Astrocyte (in vitro differentiated cells and primary cell): ENCODE measurements at regions not wholly inside any gene's neighbourhood (a gene's known extent, or its start where the extent isn't known, plus 50 kb on each side); places are given as distances from the start of the nearest gene placed in this dataset.
A peak's percentile ranks its signal among the peaks of the same experiment; 100 is the strongest.

Experiments
- DNase-seq: peaks from one replicate; pipeline ENCODE4 v3.0.0-alpha.2; 2010; ENCODE audit warnings: low read depth
- FAIRE-seq: peaks from 2 replicates; lab custom pipeline; 2011; peaks lifted over from hg19 to GRCh38; lab: Jason Lieb, UNC
- H2AFZ ChIP-seq: 2 replicates; pipeline ENCODE4 v1.6.0; 2012; ENCODE audit warnings: low read depth, low read length, inconsistent platforms
- H3K27ac ChIP-seq: 2 replicates; pipeline ENCODE4 v1.5.1; 2011; ENCODE audit warnings: low read depth, low read length, inconsistent platforms
- H3K27me3 ChIP-seq: 2 replicates; pipeline ENCODE4 v1.6.0; 2011; ENCODE audit warnings: low read length, inconsistent platforms; ENCODE audit not compliant: insufficient read depth
- H3K36me3 ChIP-seq: 2 replicates; pipeline ENCODE4 v1.5.1; 2011; ENCODE audit warnings: low read length, inconsistent platforms; ENCODE audit not compliant: insufficient read depth
- H3K4me1 ChIP-seq: 2 replicates; pipeline ENCODE4 v1.5.1; 2011; ENCODE audit warnings: low read length, inconsistent platforms; ENCODE audit not compliant: insufficient read depth
- H3K4me2 ChIP-seq: 2 replicates; pipeline ENCODE4 v1.6.0; 2012; ENCODE audit warnings: low read length, inconsistent platforms
- H3K4me3 ChIP-seq: 2 replicates; pipeline ENCODE4 v1.5.1; 2011; ENCODE audit warnings: low read depth, mild to moderate bottlenecking, low read length, inconsistent platforms; ENCODE audit not compliant: insufficient read depth
- H3K79me2 ChIP-seq: 2 replicates; pipeline ENCODE4 v1.6.0; 2012; ENCODE audit warnings: mild to moderate bottlenecking, low read length, inconsistent platforms; ENCODE audit not compliant: insufficient read depth
- H3K9ac ChIP-seq: 2 replicates; pipeline ENCODE4 v1.6.0; 2012; ENCODE audit warnings: mild to moderate bottlenecking, low read length, inconsistent platforms
- H3K9me3 ChIP-seq: 2 replicates; pipeline ENCODE4 v1.5.1; 2012; ENCODE audit warnings: low read depth, mild to moderate bottlenecking, low read length, inconsistent platforms; ENCODE audit not compliant: insufficient read depth
- H4K20me1 ChIP-seq: 2 replicates; pipeline ENCODE4 v1.6.0; 2012; ENCODE audit warnings: low read length, inconsistent platforms; ENCODE audit not compliant: insufficient read depth
- H3K27ac Mint-ChIP-seq: one replicate; pipeline ENCODE4 v1.8.0; 2021; ENCODE audit warnings: mild to moderate bottlenecking, mixed read lengths; ENCODE audit not compliant: unreplicated experiment
- H3K27me3 Mint-ChIP-seq: one replicate; pipeline ENCODE4 v1.8.0; 2021; ENCODE audit warnings: low read depth, mixed read lengths; ENCODE audit not compliant: unreplicated experiment
- H3K36me3 Mint-ChIP-seq: one replicate; pipeline ENCODE4 v1.8.0; 2021; ENCODE audit warnings: low read depth, mixed read lengths; ENCODE audit not compliant: unreplicated experiment
- H3K4me1 Mint-ChIP-seq: one replicate; pipeline ENCODE4 v1.8.0; 2021; ENCODE audit warnings: low read depth, mixed read lengths; ENCODE audit not compliant: unreplicated experiment
- H3K4me3 Mint-ChIP-seq: one replicate; pipeline ENCODE4 v1.8.0; 2021; ENCODE audit warnings: mild to moderate bottlenecking, moderate library complexity, mixed read lengths; ENCODE audit not compliant: unreplicated experiment
- H3K9me3 Mint-ChIP-seq: one replicate; pipeline ENCODE4 v1.8.0; 2021; ENCODE audit warnings: mild to moderate bottlenecking, mixed read lengths; ENCODE audit not compliant: unreplicated experiment
- CTCF ChIP-seq: IDR thresholded peaks from 2 replicates; pipeline ENCODE4 v1.5.1; 2011; ENCODE audit warnings: low read depth, mild to moderate bottlenecking, inconsistent platforms, low read length, moderate library complexity; ENCODE audit not compliant: insufficient read depth
- EZH2 ChIP-seq: IDR thresholded peaks from 2 replicates; pipeline ENCODE4 v1.6.1; 2012; ENCODE audit warnings: mild to moderate bottlenecking, low read length, inconsistent platforms; ENCODE audit not compliant: insufficient read depth

GRCh38 chr11:100515087-100515486, 172.0 kb upstream of the ARHGAP42 start:
- H3K9me3 ChIP-seq: no peaks in the 10 kb centered on the region
- Mint-ChIP-seq H3K27me3 (no peaks in the 10 kb centered on the region), H3K4me1 (peaks cover 14% of the 10 kb centered on the region), H3K27ac (no peak overlapping the region), H3K9me3 (no peaks in the 10 kb centered on the region), H3K4me3 (no peak overlapping the region), H3K36me3 (no peaks in the 10 kb centered on the region)
- DNase-seq (peak; percentile 30), FAIRE-seq (no peak)
- no peaks in the 10 kb centered on the region for H3K36me3 ChIP-seq
- H2AFZ ChIP-seq: no peak overlapping the region
- no peak overlapping the region for H3K9ac ChIP-seq
- H4K20me1 ChIP-seq: no peaks in the 10 kb centered on the region
- no peaks in the 10 kb centered on the region for H3K27me3 ChIP-seq
- no peak overlapping the region for H3K4me3 ChIP-seq
- no peaks in the 10 kb centered on the region for H3K4me1 ChIP-seq
- no peak overlapping the region for H3K27ac ChIP-seq
- H3K79me2 ChIP-seq: no peaks in the 10 kb centered on the region
- H3K4me2 ChIP-seq: no peak overlapping the region
- TF ChIP-seq CTCF: no peak
- no peak for TF ChIP-seq EZH2

GRCh38 chr11:100525197-100525596, 161.9 kb upstream of the ARHGAP42 start:
- Mint-ChIP-seq H3K4me3 (no peak overlapping the region), H3K27ac (no peak overlapping the region), H3K9me3 (peaks cover 22% of the 10 kb centered on the region), H3K27me3 (peaks cover 3% of the 10 kb centered on the region), H3K36me3 (no peaks in the 10 kb centered on the region), H3K4me1 (no peaks in the 10 kb centered on the region)
- no peaks in the 10 kb centered on the region for H3K79me2 ChIP-seq
- H2AFZ ChIP-seq: no peak overlapping the region
- DNase-seq (no peak), FAIRE-seq (no peak)
- no peaks in the 10 kb centered on the region for H3K27me3 ChIP-seq
- no peaks in the 10 kb centered on the region for H3K4me1 ChIP-seq
- H3K4me3 ChIP-seq: no peak overlapping the region
- H3K27ac ChIP-seq: no peak overlapping the region
- no peaks in the 10 kb centered on the region for H4K20me1 ChIP-seq
- peaks cover 6% of the 10 kb centered on the region for H3K9me3 ChIP-seq
- no peak overlapping the region for H3K4me2 ChIP-seq
- no peak overlapping the region for H3K9ac ChIP-seq
- no peaks in the 10 kb centered on the region for H3K36me3 ChIP-seq
- TF ChIP-seq CTCF (no peak), EZH2 (no peak)

- H3K4me3 Mint-ChIP-seq: no peak overlapping the region
- no peak for FAIRE-seq
These were observed 161.5 kb upstream of the ARHGAP42 start for GRCh38 chr11:100525635-100526034.

More at GRCh38 chr11:100525635-100526034, 161.5 kb upstream of the ARHGAP42 start:
- Histone ChIP-seq H3K9me3 (peaks cover 6% of the 10 kb centered on the region), H3K36me3 (no peaks in the 10 kb centered on the region), H3K4me1 (no peaks in the 10 kb centered on the region), H3K27me3 (no peaks in the 10 kb centered on the region), H3K79me2 (no peaks in the 10 kb centered on the region), H3K4me2 (no peak overlapping the region), H3K27ac (no peak overlapping the region), H3K9ac (no peak overlapping the region), H3K4me3 (no peak overlapping the region), H2AFZ (no peak overlapping the region), H4K20me1 (no peaks in the 10 kb centered on the region)
- Mint-ChIP-seq H3K36me3 (no peaks in the 10 kb centered on the region), H3K27ac (no peak overlapping the region), H3K4me1 (no peaks in the 10 kb centered on the region), H3K27me3 (peaks cover 3% of the 10 kb centered on the region), H3K9me3 (peaks cover 22% of the 10 kb centered on the region)
- TF ChIP-seq EZH2 (no peak), CTCF (no peak)
- DNase-seq: no peak
